Activated T-cell treated with anti-CD3 and anti-CD28 coated beads, Interleukin-2, amount 50 U/mL, for 72 hours (primary cell): ENCODE measurements at regions not wholly inside any gene's neighbourhood (a gene's known extent, or its start where the extent isn't known, plus 50 kb on each side); places are given as distances from the start of the nearest gene placed in this dataset.

Experiments
- ATAC-seq, 2 donors: fragments of 150-1000 bp; cut with Tn5 transposase; replicated peaks in 1 of 2; 2 replicates each; pipeline ENCODE4 v1.10.0; 2021; ENCODE audit warnings: moderate library complexity in 2 of 2, mild to moderate bottlenecking in 1 of 2
- DNase-seq, 2 donors: peaks; one replicate each; pipeline ENCODE4 v3.0.0; 2021 to 2022; ENCODE audit warnings: mixed read lengths in 1 of 2
- H3K27ac Mint-ChIP-seq: one replicate; pipeline ENCODE4 v1.8.0; 2022; ENCODE audit warnings: mild to moderate bottlenecking, moderate library complexity, mixed read lengths
- H3K27me3 Mint-ChIP-seq: one replicate; pipeline ENCODE4 v1.8.0; 2022; ENCODE audit warnings: low read depth, mixed read lengths
- H3K36me3 Mint-ChIP-seq, 2 donors: one replicate each; pipeline ENCODE4 v1.8.0; 2022; ENCODE audit warnings: mixed read lengths in 2 of 2, mild to moderate bottlenecking in 1 of 2; ENCODE audit not compliant: insufficient read depth in 2 of 2
- H3K4me1 Mint-ChIP-seq: one replicate; pipeline ENCODE4 v1.8.0; 2022; ENCODE audit warnings: low read depth, mixed read lengths
- H3K4me3 Mint-ChIP-seq, 2 donors: one replicate each; pipeline ENCODE4 v1.8.0; 2022; ENCODE audit warnings: mild to moderate bottlenecking in 2 of 2, mixed read lengths in 2 of 2, moderate library complexity in 2 of 2
- H3K9me3 Mint-ChIP-seq, 2 donors: one replicate each; pipeline ENCODE4 v1.8.0; 2022; ENCODE audit warnings: mixed read lengths in 2 of 2

DNA sequence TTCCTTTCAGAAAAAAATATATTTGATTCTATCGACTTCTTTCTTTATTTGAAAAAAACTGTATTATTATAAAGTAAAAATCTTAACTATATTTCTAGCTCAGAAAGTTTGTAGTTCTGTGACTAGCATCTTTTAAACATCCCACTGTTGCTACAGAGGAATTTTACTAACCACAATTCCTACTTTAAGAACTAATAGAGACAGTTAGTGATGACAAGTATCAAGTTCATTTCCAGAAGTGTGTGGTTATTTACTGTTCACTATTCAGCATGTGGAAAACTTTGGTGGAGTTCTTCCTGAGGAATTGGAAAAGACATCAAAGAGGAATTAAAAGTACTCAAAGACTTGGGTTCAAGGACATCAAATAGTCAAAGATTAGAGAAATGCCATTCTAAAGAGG is 524.1 kb upstream of the CBLB start:
- H3K27me3 Mint-ChIP-seq: peaks cover 7% of the 10 kb centered on the region
- H3K27ac Mint-ChIP-seq: no peak overlapping the region
- DNase-seq: no peak
- peaks cover 0 to 3% of the 10 kb centered on the region in 2 donors for H3K9me3 Mint-ChIP-seq
- no peak overlapping the region for H3K4me3 Mint-ChIP-seq
- H3K36me3 Mint-ChIP-seq: peaks cover 0 to 2% of the 10 kb centered on the region in 2 donors
- ATAC-seq: no peak
- peaks cover 6% of the 10 kb centered on the region for H3K4me1 Mint-ChIP-seq

- H3K4me3 Mint-ChIP-seq: no peak overlapping the region
- H3K36me3 Mint-ChIP-seq: peaks cover 0 to 2% of the 10 kb centered on the region in 2 donors
- H3K4me1 Mint-ChIP-seq: peaks cover 9% of the 10 kb centered on the region
- no peak overlapping the region for H3K27ac Mint-ChIP-seq
- ATAC-seq (no peak), DNase-seq (no peak)
- H3K9me3 Mint-ChIP-seq: peaks cover 0 to 3% of the 10 kb centered on the region in 2 donors
- peaks cover 7% of the 10 kb centered on the region for H3K27me3 Mint-ChIP-seq
These were observed 528.2 kb upstream of the CBLB start for GRCh38 chr3:106397006-106397405.

GRCh38 chr3:106398891-106399600 is 530.2 kb upstream of the CBLB start:
- Mint-ChIP-seq H3K27me3 (peaks cover 2% of the 10 kb centered on the region), H3K27ac (no peak overlapping the region), H3K4me1 (peaks cover 9% of the 10 kb centered on the region), H3K9me3 (peaks cover 0 to 3% of the 10 kb centered on the region in 2 donors), H3K36me3 (peaks cover 0 to 2% of the 10 kb centered on the region in 2 donors), H3K4me3 (no peak overlapping the region)
- ATAC-seq (no peak), DNase-seq (no peak)

GRCh38 chr3:106399761-106400160 is 530.9 kb upstream of the CBLB start:
- H3K9me3 Mint-ChIP-seq: peaks cover 0 to 7% of the 10 kb centered on the region in 2 donors
- no peak overlapping the region for H3K4me3 Mint-ChIP-seq
- H3K27ac Mint-ChIP-seq: no peak overlapping the region
- no peaks in the 10 kb centered on the region for H3K27me3 Mint-ChIP-seq
- DNase-seq: no peak
- peaks cover 0 to 2% of the 10 kb centered on the region in 2 donors for H3K36me3 Mint-ChIP-seq
- H3K4me1 Mint-ChIP-seq: peaks cover 9% of the 10 kb centered on the region
- no peak for ATAC-seq

GRCh38 chr3:106401666-106402490 is 533.1 kb upstream of the CBLB start:
- Mint-ChIP-seq H3K36me3 (peaks cover 0 to 5% of the 10 kb centered on the region in 2 donors), H3K4me1 (peaks cover 9% of the 10 kb centered on the region), H3K27me3 (no peaks in the 10 kb centered on the region), H3K27ac (no peak overlapping the region), H3K9me3 (peaks cover 4 to 7% of the 10 kb centered on the region in 2 donors), H3K4me3 (no peak overlapping the region)
- DNase-seq (no peak), ATAC-seq (no peak)

GRCh38 chr3:106403371-106404145 is 534.7 kb upstream of the CBLB start:
- no peaks in the 10 kb centered on the region for H3K27me3 Mint-ChIP-seq
- no peak overlapping the region for H3K4me3 Mint-ChIP-seq
- DNase-seq (no peak), ATAC-seq (no peak)
- H3K36me3 Mint-ChIP-seq: peaks cover 0 to 5% of the 10 kb centered on the region in 2 donors
- H3K4me1 Mint-ChIP-seq: peaks cover 14% of the 10 kb centered on the region
- H3K9me3 Mint-ChIP-seq: peaks cover 4 to 8% of the 10 kb centered on the region in 2 donors
- H3K27ac Mint-ChIP-seq: no peak overlapping the region

- peaks cover 7 to 15% of the 10 kb centered on the region in 2 donors for H3K36me3 Mint-ChIP-seq
- peaks cover 8 to 9% of the 10 kb centered on the region in 2 donors for H3K9me3 Mint-ChIP-seq
- no peak overlapping the region for H3K4me3 Mint-ChIP-seq
- H3K27me3 Mint-ChIP-seq: no peaks in the 10 kb centered on the region
- H3K27ac Mint-ChIP-seq: no peak overlapping the region
- DNase-seq (no peak), ATAC-seq (no peak)
- H3K4me1 Mint-ChIP-seq: peaks cover 24% of the 10 kb centered on the region
These were observed 544.9 kb upstream of the CBLB start for GRCh38 chr3:106413683-106414082.

GRCh38 chr3:106420628-106421027 is 551.8 kb upstream of the CBLB start:
- H3K4me3 Mint-ChIP-seq: no peak overlapping the region
- no peak overlapping the region for H3K27ac Mint-ChIP-seq
- peaks cover 15 to 26% of the 10 kb centered on the region in 2 donors for H3K36me3 Mint-ChIP-seq
- peaks cover 11 to 15% of the 10 kb centered on the region in 2 donors for H3K9me3 Mint-ChIP-seq
- ATAC-seq (no peak), DNase-seq (no peak)
- peaks cover 51% of the 10 kb centered on the region for H3K4me1 Mint-ChIP-seq
- H3K27me3 Mint-ChIP-seq: no peaks in the 10 kb centered on the region

DNA sequence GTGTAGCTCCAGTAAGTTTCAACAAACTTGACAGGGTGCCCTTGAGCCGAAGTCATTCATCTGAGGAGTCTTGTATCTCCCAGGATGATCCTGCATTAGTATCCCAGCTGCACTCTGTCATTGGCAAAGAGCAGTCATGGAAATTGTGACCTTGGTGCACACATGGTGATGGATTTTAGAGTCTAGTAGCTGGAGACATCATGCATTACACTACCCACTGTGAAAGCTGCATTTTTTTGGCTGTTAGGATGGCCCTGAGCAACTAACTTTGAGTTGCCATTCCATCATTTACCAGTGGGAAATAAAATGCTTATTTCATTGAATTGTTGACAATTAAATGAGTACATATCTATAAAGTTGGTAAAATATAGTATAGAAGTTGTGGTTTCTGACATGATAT is 552.6 kb upstream of the CBLB start:
- Mint-ChIP-seq H3K9me3 (peaks cover 11 to 15% of the 10 kb centered on the region in 2 donors), H3K27me3 (no peaks in the 10 kb centered on the region), H3K36me3 (peaks cover 18 to 31% of the 10 kb centered on the region in 2 donors), H3K27ac (peak overlapping the region; percentile 89), H3K4me1 (peaks cover 57% of the 10 kb centered on the region), H3K4me3 (no peak overlapping the region)
- ATAC-seq (no peak), DNase-seq (no peak)

GRCh38 chr3:106421909-106422308 is 553.1 kb upstream of the CBLB start:
- no peaks in the 10 kb centered on the region for H3K27me3 Mint-ChIP-seq
- H3K36me3 Mint-ChIP-seq: peaks cover 18 to 31% of the 10 kb centered on the region in 2 donors
- ATAC-seq (no peak), DNase-seq (no peak)
- peak overlapping the region; percentile 89 for H3K27ac Mint-ChIP-seq
- peak overlapping the region; percentile 18 to 76 for H3K4me3 Mint-ChIP-seq
- H3K4me1 Mint-ChIP-seq: peaks cover 58% of the 10 kb centered on the region
- peaks cover 11 to 15% of the 10 kb centered on the region in 2 donors for H3K9me3 Mint-ChIP-seq

DNA sequence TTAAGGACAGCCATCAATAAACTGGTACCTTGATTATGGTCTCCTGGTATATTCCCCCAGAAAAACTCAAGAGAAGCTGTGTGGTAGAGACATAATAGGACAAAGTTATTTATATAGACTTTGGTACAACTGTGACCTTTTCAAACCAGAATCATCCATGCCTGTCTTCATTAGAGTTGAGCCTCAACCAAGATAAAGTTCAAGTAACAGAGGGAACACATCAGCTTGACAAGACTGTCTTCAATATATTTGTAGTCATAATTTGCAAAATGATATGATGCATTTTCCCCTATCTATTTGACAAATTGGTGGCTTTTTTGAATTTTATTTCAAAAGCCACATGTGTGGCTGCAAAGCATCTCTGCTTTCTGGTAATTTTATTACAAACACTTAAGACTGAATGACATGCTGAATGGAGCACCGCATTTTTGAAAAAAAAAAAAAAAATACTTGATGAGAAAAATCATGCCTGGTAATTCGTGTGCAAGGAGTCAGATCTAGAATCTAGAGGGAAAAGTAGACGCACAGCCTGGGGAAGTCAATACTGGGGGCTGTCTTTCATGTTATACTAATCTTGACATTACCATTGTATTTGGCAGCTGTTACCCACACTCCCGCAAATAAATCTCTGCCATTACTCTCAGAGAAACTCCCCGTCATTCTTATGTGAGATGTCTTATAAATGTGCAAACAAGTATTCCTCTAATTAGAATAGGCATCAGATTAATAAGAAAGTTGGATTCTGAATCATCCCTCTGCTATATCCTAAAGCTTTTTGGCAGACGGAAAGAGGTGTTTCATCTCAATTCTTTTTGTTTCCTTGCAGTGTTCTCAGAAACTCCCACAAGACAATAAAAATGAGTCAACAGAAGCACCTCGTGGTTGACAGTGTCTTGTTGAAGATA is 554.8 kb upstream of the CBLB start:
- no peaks in the 10 kb centered on the region for H3K27me3 Mint-ChIP-seq
- peaks cover 11 to 12% of the 10 kb centered on the region in 2 donors for H3K9me3 Mint-ChIP-seq
- peak overlapping the region; percentile 99 for H3K27ac Mint-ChIP-seq
- peaks cover 17 to 32% of the 10 kb centered on the region in 2 donors for H3K36me3 Mint-ChIP-seq
- peak; percentile 64 to 74 for ATAC-seq
- peak overlapping the region; percentile 7 to 83 for H3K4me3 Mint-ChIP-seq
- DNase-seq: peak; percentile 33 to 57
- peaks cover 73% of the 10 kb centered on the region for H3K4me1 Mint-ChIP-seq

- peaks cover 11 to 17% of the 10 kb centered on the region in 2 donors for H3K9me3 Mint-ChIP-seq
- peak overlapping the region; percentile 99 for H3K27ac Mint-ChIP-seq
- H3K36me3 Mint-ChIP-seq: peaks cover 17 to 39% of the 10 kb centered on the region in 2 donors
- H3K4me1 Mint-ChIP-seq: peaks cover 83% of the 10 kb centered on the region
- DNase-seq (no peak), ATAC-seq (no peak)
- H3K4me3 Mint-ChIP-seq: peak overlapping the region; percentile 54 to 85
- no peaks in the 10 kb centered on the region for H3K27me3 Mint-ChIP-seq
These were observed 556.2 kb upstream of the CBLB start for GRCh38 chr3:106425026-106425425.
